ENCODE measurements at regions not wholly inside any gene's neighbourhood (a gene's known extent, or its start where the extent isn't known, plus 50 kb on each side); places are given as distances from the start of the nearest gene placed in this dataset.

- TF ChIP-seq CTCF (conservative IDR thresholded peaks at IDR 0.05; ENCODE audit: low read depth in 2 of 2): no peak
- TF ChIP-seq NANOG (IDR thresholded peaks at IDR 0.05; ENCODE audit: borderline replicate concordance): no peak
- no peak for TF ChIP-seq POLR2AphosphoS5 (IDR thresholded peaks at IDR 0.05; ENCODE audit: low read depth)
- TF ChIP-seq REST (IDR thresholded peaks at IDR 0.05; ENCODE audit: unreplicated experiment): no peak
- TF ChIP-seq CREB1 (CRISPR knock-in tag; IDR thresholded peaks at IDR 0.05; ENCODE audit: low read depth): no peak
Observed at GRCh38 chr2:14134771-14135170, 497.7 kb upstream of the LRATD1 start.
